ENCODE measurements at regions not wholly inside any gene's neighbourhood (a gene's known extent, or its start where the extent isn't known, plus 50 kb on each side); places are given as distances from the start of the nearest gene placed in this dataset.

DNA sequence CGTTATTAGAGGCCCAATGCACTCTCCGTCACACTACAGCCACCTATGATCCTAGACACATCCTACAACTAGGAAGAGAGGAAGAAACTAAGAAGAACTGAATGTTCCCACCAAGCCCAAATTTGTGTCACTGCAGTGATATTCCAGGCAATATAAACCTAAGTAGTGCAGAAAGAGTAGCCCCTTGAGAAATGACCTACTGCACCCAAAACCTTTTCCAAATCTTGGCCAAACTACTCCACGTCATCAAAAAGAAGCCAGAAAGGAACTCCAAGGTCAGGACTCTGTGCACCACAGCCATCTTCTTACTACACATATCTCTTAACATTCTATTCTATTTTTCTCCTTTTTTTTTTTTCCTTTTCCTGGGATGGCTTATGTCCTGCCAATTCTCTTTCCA is 60.2 kb downstream of the ADAMTS1 start:
- DNase-seq = no peak

DNA sequence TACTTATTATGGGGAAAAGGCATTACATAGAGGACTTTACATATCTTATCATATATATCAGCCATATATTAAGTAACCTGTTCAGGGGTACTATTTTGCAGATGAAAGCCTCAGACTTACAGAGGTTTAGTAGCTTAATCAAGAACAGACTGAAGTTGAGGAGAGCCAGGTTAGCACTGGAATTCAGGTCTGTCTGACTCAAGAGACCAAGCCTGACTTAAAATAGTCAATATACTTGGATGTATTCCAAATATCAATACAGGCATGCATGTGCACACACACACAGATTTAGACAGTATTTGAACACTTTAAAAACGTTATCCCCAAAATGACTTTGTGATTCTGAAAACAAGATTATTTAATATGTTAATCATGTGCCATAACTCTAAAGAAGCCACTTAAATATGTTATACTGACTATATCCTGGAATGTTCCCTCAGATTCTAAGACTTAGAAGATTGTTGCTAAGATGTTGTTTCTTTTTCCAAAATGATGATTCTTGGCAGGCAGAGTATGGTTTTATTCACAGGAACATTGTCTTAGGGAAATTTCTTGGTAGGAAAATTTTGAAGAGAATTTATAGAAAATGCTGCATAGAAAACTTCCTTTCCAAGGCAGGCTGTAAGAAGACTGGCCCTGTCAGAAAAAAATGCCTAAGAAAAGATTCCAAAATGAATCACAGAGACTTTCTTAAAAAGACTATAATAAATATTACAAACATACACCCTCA is 61.6 kb downstream of the ADAMTS1 start:
- no peak for DNase-seq

DNA sequence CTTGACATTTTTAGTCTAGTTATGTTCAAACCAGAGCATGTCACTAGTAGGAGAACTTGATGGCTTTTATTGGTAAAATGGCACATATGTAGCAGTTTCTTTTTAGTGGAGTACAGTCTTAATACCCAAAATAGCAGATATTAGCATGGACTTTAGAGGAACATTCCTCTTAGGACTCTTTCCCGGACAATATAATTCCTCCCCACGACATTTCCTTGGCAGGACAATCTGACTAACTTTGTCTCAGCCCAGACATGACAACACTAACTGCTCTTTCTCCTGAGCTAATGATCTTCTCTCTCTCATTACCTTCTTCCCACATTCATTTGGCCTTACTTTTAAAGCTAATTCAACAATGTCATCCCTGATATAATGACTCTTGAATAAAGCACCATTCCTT is 62.5 kb downstream of the ADAMTS1 start:
- no peak for DNase-seq

GRCh38 chr21:26782331-26782730 is 62.9 kb downstream of the ADAMTS1 start:
- DNase-seq = no peak

- no peak for DNase-seq
Measured at GRCh38 chr21:26781331-26781730, 63.9 kb downstream of the ADAMTS1 start.

DNA sequence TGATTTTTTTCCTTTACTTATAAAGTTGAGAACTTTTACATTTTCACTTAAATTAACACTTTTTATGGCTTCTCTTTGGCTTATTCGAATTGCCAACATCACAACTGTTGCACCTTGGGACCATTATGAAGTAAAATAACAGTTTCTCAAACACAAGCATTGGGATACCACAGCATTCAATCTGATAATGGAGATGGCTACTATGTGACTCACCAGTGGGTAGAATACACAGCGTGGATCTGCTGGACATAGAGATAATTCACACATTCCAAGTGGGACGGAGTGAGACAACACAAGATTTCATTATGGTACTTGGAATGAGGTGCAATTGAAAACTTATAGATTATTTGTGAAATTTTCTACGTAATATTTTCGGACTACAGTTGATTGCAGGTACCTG is 68.0 kb downstream of the ADAMTS1 start:
- no peak for DNase-seq

DNA sequence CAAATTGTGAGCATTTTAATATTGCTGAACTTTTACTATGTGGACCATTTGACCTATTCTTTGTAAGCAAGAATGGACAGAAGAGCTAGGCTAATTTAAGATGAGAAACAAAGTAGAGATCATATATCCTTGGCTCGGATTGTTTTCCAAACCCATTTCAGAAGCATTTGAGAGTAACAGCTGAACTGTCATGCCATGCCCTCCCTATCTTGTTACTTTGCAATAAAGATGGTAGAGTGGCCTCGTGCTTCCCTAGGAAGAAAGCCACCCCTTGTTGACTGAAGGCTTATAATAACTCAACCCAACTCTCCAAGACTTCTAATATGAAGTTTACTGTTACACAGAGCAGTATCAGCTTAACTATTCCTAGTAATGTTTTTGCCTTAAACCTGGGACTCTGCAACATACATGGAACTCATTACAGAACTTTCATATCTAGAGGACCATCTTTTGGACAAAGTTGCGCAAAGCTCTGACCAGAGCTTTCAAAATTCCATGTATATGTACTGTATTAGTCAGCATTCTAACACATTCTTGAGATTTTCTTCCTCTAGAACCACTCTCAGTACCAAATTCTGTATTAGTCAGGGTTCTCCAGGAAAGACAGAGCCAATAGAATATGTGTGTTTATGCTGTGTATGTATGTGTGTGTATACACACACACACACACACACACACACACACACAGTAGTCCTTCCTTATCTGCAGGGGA is 68.7 kb downstream of the ADAMTS1 start:
- no peak for DNase-seq

- DNase-seq = no peak
Measured at GRCh38 chr21:26773058-26773457, 72.2 kb downstream of the ADAMTS1 start.

- DNase-seq = no peak
Measured at GRCh38 chr21:26769613-26770188, 75.5 kb downstream of the ADAMTS1 start.

- DNase-seq = no peak
Measured at GRCh38 chr21:26766826-26767325, 78.3 kb downstream of the ADAMTS1 start.

- no peak for DNase-seq
Measured at GRCh38 chr21:26761174-26761915, 83.9 kb downstream of the ADAMTS1 start.

DNA sequence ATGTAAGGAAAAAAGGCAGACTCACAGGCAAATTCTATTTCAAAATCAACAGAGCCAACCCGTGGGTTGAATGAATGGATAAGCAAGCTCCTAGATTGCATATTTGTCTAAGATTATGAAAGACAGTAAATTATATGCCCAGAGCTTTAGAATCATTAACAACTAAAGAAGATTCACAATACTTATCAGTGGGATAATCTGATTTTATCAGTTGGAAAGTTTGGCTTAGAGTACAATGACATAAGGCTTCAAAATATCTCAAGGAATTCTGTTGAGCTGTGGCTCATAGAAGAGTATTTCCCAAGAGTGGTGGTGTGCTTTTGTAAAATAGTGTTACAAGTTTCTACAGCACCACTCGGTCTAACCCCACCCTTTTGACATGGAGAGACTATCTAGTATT is 85.5 kb downstream of the ADAMTS1 start:
- no peak for DNase-seq

- DNase-seq = no peak
Measured at GRCh38 chr21:26758083-26758880, 86.9 kb downstream of the ADAMTS1 start.

DNA sequence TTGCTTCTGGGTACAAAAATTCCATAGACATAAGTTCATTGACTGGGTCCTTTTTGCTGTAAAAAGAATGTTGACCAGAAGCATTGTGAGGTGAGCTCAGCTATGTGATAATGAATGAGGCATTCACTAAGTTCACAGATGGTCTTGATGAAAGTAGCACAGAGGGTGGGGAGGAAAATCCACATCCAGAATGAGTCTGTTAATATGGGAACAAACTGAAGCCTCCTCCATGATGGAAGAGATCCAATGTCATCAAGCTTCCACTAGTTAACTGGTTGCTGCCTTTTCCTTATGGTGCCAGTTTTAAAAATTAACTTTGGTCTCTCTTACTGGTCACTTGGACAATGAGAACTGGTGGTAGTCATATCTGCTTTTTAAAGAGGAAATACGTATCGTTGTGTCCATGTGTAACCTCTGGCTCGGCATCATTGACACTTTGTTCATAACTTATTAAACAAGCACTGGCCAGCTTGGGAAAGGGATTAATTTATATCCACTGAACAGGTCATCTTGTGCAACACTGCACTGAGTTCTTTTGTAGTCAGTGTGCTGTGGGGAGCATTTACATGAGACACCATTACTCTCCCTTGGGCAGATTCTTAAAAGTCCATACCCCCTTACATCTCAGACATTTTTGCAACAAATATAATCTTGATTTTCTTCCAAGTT is 88.6 kb downstream of the ADAMTS1 start:
- no peak for DNase-seq

DNA sequence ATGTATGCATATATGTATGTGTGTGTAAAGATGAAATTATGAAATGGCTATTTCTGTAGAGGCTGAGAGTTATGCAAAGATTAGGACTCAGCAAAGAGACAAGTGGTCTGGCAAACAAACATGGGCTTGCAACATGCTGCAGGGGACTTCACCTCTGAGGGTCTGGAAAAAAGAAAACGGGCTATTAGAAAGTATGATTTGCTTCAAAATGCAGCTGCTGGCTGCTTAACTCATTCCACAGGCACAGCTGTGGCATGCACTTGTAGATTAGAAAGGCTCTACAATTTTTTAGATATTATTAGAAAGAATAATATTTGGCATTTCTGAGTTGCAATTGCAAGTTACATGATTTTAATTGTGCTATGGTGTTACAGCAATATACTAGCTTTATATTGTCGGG is 90.4 kb downstream of the ADAMTS1 start:
- no peak for DNase-seq

DNA sequence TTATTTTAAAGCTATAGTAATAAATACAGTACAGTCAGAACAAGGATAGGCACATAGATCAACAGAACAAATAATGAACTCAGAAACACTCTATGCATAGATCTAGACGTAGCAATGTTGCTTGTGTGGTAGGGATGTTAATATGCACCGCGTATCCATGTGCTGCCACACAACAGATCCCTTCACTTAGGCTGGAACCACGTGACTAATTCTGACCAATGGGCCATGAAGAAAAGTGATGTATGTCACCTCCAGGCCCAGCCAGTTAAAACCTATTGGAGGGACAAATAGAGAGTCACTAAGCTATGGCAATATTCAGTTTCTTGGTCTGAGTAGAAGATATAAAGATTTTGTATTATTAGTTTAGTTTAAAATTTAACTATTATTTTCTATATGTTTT is 91.4 kb downstream of the ADAMTS1 start:
- no peak for DNase-seq

- DNase-seq = no peak
Measured at GRCh38 chr21:26752849-26753248, 92.4 kb downstream of the ADAMTS1 start.

DNA sequence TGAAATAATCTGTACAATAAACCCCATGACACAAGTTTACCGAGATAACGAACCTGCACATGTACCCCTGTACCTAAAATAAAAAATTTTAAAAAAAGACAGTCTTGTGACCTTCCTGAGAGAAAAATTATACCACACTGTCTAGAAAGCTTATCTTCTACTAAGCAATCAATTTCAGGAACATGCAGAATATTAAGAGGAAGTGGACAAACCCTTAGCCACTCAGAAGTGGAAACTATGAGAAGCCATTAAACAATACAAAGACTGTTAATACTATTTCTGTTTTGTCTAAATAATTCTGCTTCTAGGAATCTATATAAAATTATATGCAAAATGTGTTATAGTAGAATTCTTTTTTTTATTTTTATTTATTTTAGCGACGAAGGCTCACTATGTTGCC is 93.9 kb downstream of the ADAMTS1 start:
- DNase-seq = no peak

GRCh38 chr21:26748066-26748465 is 97.1 kb downstream of the ADAMTS1 start:
- no peak for DNase-seq

DNA sequence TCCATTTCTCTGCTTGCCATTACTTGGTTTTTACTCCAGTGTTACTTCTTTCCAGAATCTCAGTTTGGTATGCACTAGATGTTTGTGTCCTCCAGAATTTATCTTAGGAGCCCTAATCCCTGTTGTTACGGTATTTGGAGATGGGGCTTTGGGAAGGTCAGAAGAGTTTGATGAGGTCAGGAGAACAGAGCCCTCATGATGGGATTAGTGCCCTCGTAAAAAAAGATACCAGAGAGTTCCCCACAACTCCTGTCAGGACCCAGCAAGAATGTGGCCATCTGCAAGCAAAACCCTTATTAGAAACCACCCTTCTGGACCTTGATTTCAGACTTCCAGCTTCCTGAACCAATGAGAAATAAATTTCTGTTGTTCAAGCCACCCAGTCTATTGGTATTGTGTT is 98.0 kb downstream of the ADAMTS1 start:
- DNase-seq = no peak

GRCh38 chr21:26743524-26743923 is 101.7 kb downstream of the ADAMTS1 start:
- no peak for DNase-seq

GRCh38 chr21:26739189-26739588 is 106.0 kb downstream of the ADAMTS1 start:
- no peak for DNase-seq

Data from T1000 (cell line).